Occipital lobe (tissue), 1 donor: ENCODE measurements at regions not wholly inside any gene's neighbourhood (a gene's known extent, or its start where the extent isn't known, plus 50 kb on each side); places are given as distances from the start of the nearest gene placed in this dataset.
"Not testable (repeated sequence)": the region's sequence is repeated elsewhere in the genome, so short reads cannot be mapped to it uniquely, and the experiment has no call there.

Source experiments
- DNase-seq: peaks from one replicate; lab custom pipeline; 2025; lab: John Stamatoyannopoulos, UW

GRCh38 chr14:37785298-37785697 is 189.9 kb downstream of the TTC6 start:
- not testable (repeated sequence) for DNase-seq

GRCh38 chr14:37786114-37786625 is 190.7 kb downstream of the TTC6 start:
- not testable (repeated sequence) for DNase-seq

- DNase-seq: no peak
These were observed 192.6 kb downstream of the TTC6 start for GRCh38 chr14:37787879-37788494.

GRCh38 chr14:37791384-37792036 is 196.1 kb downstream of the TTC6 start:
- no peak for DNase-seq

- DNase-seq: no peak
These were observed 196.7 kb downstream of the TTC6 start for GRCh38 chr14:37792124-37792523.

GRCh38 chr14:37796703-37797416 is 201.4 kb downstream of the TTC6 start:
- DNase-seq: no peak

GRCh38 chr14:37797675-37798074 is 202.2 kb downstream of the TTC6 start:
- DNase-seq: no peak

- no peak for DNase-seq
These were observed 212.3 kb downstream of the TTC6 start for GRCh38 chr14:37807722-37808121.

- DNase-seq: no peak
These were observed 214.8 kb downstream of the TTC6 start for GRCh38 chr14:37810094-37810801.

GRCh38 chr14:37813732-37814131 is 218.3 kb downstream of the TTC6 start:
- no peak for DNase-seq

GRCh38 chr14:37816135-37816534 is 220.7 kb downstream of the TTC6 start:
- DNase-seq: no peak

GRCh38 chr14:37816743-37817295 is 221.4 kb downstream of the TTC6 start:
- DNase-seq: no peak

GRCh38 chr14:37819155-37820015 is 224.0 kb downstream of the TTC6 start:
- no peak for DNase-seq

GRCh38 chr14:37820810-37821209 is 225.4 kb downstream of the TTC6 start:
- DNase-seq: not testable (repeated sequence)

GRCh38 chr14:37824939-37825712 is 229.7 kb downstream of the TTC6 start:
- DNase-seq: no peak

GRCh38 chr14:37826869-37827268 is 231.4 kb downstream of the TTC6 start:
- DNase-seq: no peak

GRCh38 chr14:37830271-37830670 is 234.8 kb downstream of the TTC6 start:
- no peak for DNase-seq

GRCh38 chr14:37834275-37834674 is 238.8 kb downstream of the TTC6 start:
- DNase-seq: no peak

- DNase-seq: not testable (repeated sequence)
These were observed 243.3 kb downstream of the TTC6 start for GRCh38 chr14:37838778-37839177.

GRCh38 chr14:37841039-37841438 is 245.6 kb downstream of the TTC6 start:
- DNase-seq: not testable (repeated sequence)
